DOHH2 (cell line): ENCODE measurements at regions not wholly inside any gene's neighbourhood (a gene's known extent, or its start where the extent isn't known, plus 50 kb on each side); places are given as distances from the start of the nearest gene placed in this dataset.

ENCODE experiments used
- H3F3A ChIP-seq: fragments of 200-600 bp; sonication (generic), shearing (Covaris generic); 2 replicates; pipeline ENCODE4 v1.6.0; 2016; ENCODE audit warnings: antibody characterized with exemption, mild to moderate bottlenecking; ENCODE audit not compliant: control insufficient read depth, insufficient read depth
- H3K27ac ChIP-seq: fragments of 200-600 bp; sonication (generic); 2 replicates; pipeline ENCODE4 v1.5.1; 2014; ENCODE audit warnings: low read depth, mild to moderate bottlenecking, low read length, moderate library complexity
- H3K27me3 ChIP-seq: fragments of 200-600 bp; sonication (generic); 2 replicates; pipeline ENCODE4 v1.6.1; 2014; ENCODE audit warnings: mild to moderate bottlenecking, low read length, mixed read lengths; ENCODE audit not compliant: control insufficient read depth
- H3K36me3 ChIP-seq: fragments of 200-600 bp; sonication (generic); 2 replicates; pipeline ENCODE4 v1.6.1; 2014; ENCODE audit warnings: mild to moderate bottlenecking, low read length, moderate library complexity, mixed read lengths; ENCODE audit not compliant: control insufficient read depth
- H3K4me1 ChIP-seq: fragments of 200-600 bp; sonication (generic); 2 replicates; pipeline ENCODE4 v1.6.1; 2014; ENCODE audit warnings: mild to moderate bottlenecking, low read length, mixed read lengths; ENCODE audit not compliant: control insufficient read depth
- H3K4me2 ChIP-seq: fragments of 200-600 bp; sonication (generic); 2 replicates; pipeline ENCODE4 v1.6.0; 2014; ENCODE audit warnings: mild to moderate bottlenecking, low read length, moderate library complexity
- H3K4me3 ChIP-seq: fragments of 200-600 bp; sonication (generic); 2 replicates; pipeline ENCODE4 v1.5.1; 2014; ENCODE audit warnings: mild to moderate bottlenecking, low read length, mixed read lengths
- H3K79me2 ChIP-seq: fragments of 200-600 bp; sonication (generic); 2 replicates; pipeline ENCODE4 v1.6.1; 2014; ENCODE audit warnings: mild to moderate bottlenecking, low read length, mixed read lengths; ENCODE audit not compliant: control insufficient read depth
- H3K9me2 ChIP-seq: fragments of 200-600 bp; sonication (generic); replicated peaks from 2 replicates; pipeline ENCODE4 v1.6.1; 2014; ENCODE audit warnings: mild to moderate bottlenecking, low read length, mixed read lengths; ENCODE audit not compliant: control insufficient read depth
- H3K9me3 ChIP-seq: fragments of 200-600 bp; sonication (generic); 2 replicates; pipeline ENCODE4 v1.6.1; 2014; ENCODE audit warnings: antibody characterized with exemption, low read length, mixed read lengths; ENCODE audit not compliant: control insufficient read depth, insufficient read depth
- H4K20me1 ChIP-seq: fragments of 200-600 bp; sonication (generic); 2 replicates; pipeline ENCODE4 v1.6.0; 2014; ENCODE audit warnings: low read depth, mild to moderate bottlenecking, antibody characterized with exemption, low read length, moderate library complexity; ENCODE audit not compliant: control insufficient read depth, insufficient read depth
- CTCF ChIP-seq: fragments of 200-600 bp; sonication (generic); IDR thresholded peaks from one replicate; pipeline ENCODE4 v1.5.1; 2014; ENCODE audit warnings: antibody characterized with exemption, mild to moderate bottlenecking, low read depth, low read length; ENCODE audit not compliant: poor library complexity, severe bottlenecking
- EZH2phosphoT487 ChIP-seq: fragments of 200-600 bp; sonication (generic); IDR thresholded peaks from 2 replicates; pipeline ENCODE4 v1.6.1; 2017; ENCODE audit warnings: borderline replicate concordance, mild to moderate bottlenecking, antibody characterized with exemption, low read length, moderate library complexity, mixed read lengths

GRCh38 chr4:83785891-83786290 lies 250.0 kb downstream of the GPAT3 start:
- no peaks in the 10 kb centered on the region for H3K79me2 ChIP-seq

GRCh38 chr4:83783215-83783614 lies 247.3 kb downstream of the GPAT3 start:
- no peaks in the 10 kb centered on the region for H3K9me2 ChIP-seq
- no peaks in the 10 kb centered on the region for H3F3A ChIP-seq
- no peak overlapping the region for H3K27ac ChIP-seq
- H3K4me2 ChIP-seq = no peak overlapping the region
- H3K9me3 ChIP-seq = no peaks in the 10 kb centered on the region
- TF ChIP-seq CTCF = no peak
- no peak for TF ChIP-seq EZH2phosphoT487
- H3K36me3 ChIP-seq = no peaks in the 10 kb centered on the region
- H3K27me3 ChIP-seq = no peaks in the 10 kb centered on the region
- no peaks in the 10 kb centered on the region for H3K79me2 ChIP-seq
- no peaks in the 10 kb centered on the region for H4K20me1 ChIP-seq
- no peaks in the 10 kb centered on the region for H3K4me1 ChIP-seq
- H3K4me3 ChIP-seq = no peak overlapping the region

More at GRCh38 chr4:83785891-83786290, 250.0 kb downstream of the GPAT3 start:
- Histone ChIP-seq H3K4me1 (no peaks in the 10 kb centered on the region), H3K9me3 (no peaks in the 10 kb centered on the region), H3F3A (no peaks in the 10 kb centered on the region), H3K36me3 (no peaks in the 10 kb centered on the region), H4K20me1 (no peaks in the 10 kb centered on the region), H3K27ac (no peak overlapping the region), H3K27me3 (no peaks in the 10 kb centered on the region), H3K9me2 (no peaks in the 10 kb centered on the region), H3K4me2 (no peak overlapping the region), H3K4me3 (no peak overlapping the region)
- TF ChIP-seq CTCF = no peak
- TF ChIP-seq EZH2phosphoT487 = no peak

- Histone ChIP-seq H3K9me3 (no peaks in the 10 kb centered on the region), H4K20me1 (no peaks in the 10 kb centered on the region), H3K27me3 (no peaks in the 10 kb centered on the region), H3K79me2 (no peaks in the 10 kb centered on the region), H3K4me3 (no peak overlapping the region), H3K36me3 (no peaks in the 10 kb centered on the region), H3F3A (no peaks in the 10 kb centered on the region), H3K4me2 (no peak overlapping the region), H3K9me2 (no peaks in the 10 kb centered on the region), H3K4me1 (no peaks in the 10 kb centered on the region), H3K27ac (no peak overlapping the region)
- no peak for TF ChIP-seq EZH2phosphoT487
- no peak for TF ChIP-seq CTCF
These were observed 246.7 kb downstream of the GPAT3 start for GRCh38 chr4:83782591-83782990.

- Histone ChIP-seq H3K27me3 (no peaks in the 10 kb centered on the region), H3K36me3 (no peaks in the 10 kb centered on the region), H3K27ac (no peak overlapping the region), H3K4me2 (no peak overlapping the region), H3K9me2 (no peaks in the 10 kb centered on the region), H3F3A (no peaks in the 10 kb centered on the region), H4K20me1 (no peaks in the 10 kb centered on the region), H3K4me1 (no peaks in the 10 kb centered on the region), H3K9me3 (no peaks in the 10 kb centered on the region), H3K4me3 (no peak overlapping the region), H3K79me2 (no peaks in the 10 kb centered on the region)
- TF ChIP-seq CTCF (no peak), EZH2phosphoT487 (no peak)
These were observed 245.5 kb downstream of the GPAT3 start for GRCh38 chr4:83781434-83781833.
